HG03432 (cell line): ENCODE measurements at regions not wholly inside any gene's neighbourhood (a gene's known extent, or its start where the extent isn't known, plus 50 kb on each side); places are given as distances from the start of the nearest gene placed in this dataset.

ENCODE experiments used
- ATAC-seq: cut with Tn5 transposase; IDR thresholded peaks from one replicate; pipeline ENCODE4 v1.9.1; 2021; ENCODE audit warnings: mild to moderate bottlenecking, moderate library complexity; ENCODE audit not compliant: unreplicated experiment

DNA sequence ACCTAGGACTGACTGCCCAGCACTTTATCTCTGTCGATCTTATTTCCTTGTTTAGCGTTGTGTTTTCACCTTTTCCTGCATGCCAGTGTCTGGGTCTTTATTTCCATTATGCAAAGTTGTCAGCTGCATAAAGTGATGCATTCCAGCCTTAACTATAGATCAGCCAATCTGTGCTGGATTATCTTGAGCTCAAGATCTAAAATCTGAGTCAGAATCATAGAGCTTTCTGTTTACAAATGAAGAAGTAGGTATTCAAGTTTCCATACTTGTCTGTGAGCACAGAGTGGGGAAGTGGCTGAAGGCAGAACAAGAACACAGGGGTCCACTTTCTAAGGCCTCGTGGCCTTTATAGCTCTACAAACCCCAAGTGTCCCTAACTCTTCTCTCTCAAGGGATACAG lies 82.4 kb upstream of the PLCL2 start:
- peak; percentile 59 for ATAC-seq

DNA sequence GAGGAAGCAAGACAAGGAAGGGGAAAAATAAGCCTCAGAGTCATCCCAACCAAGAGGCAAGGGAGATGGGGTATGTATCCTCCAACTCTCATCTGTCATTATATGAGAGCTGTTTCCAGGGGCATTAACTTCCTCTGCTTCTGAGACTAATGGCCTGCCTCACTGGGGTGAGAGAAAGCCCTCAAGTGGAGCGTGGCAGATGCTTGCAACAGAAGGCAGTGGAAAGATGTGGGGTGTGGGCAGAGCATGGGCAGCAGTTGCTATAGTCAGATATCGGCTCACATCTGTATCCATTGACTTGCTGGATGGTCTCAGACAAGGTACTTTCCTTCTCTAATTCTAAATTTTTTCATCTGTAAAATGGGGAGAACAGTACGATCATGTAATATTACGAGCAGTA lies 81.7 kb upstream of the PLCL2 start:
- ATAC-seq = no peak

DNA sequence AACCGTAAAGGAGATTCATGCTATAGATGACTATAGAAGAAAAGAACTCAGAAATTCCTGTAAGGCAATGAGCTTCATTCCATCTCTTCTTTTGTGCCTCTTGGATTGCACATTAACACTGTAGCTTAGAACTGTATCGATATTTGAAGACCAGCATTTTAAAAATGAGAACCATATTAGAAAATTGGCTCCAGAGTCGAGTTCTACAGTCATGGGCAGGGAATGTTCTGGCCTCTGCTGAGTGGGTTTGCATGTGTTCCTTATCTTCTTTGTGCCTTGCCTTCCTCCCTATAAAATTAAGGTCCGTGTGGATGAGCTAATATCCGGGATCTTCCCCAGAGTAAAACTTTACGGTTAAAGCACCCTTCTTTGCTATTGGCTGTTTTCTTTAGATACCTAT lies 77.4 kb upstream of the PLCL2 start:
- ATAC-seq = no peak

DNA sequence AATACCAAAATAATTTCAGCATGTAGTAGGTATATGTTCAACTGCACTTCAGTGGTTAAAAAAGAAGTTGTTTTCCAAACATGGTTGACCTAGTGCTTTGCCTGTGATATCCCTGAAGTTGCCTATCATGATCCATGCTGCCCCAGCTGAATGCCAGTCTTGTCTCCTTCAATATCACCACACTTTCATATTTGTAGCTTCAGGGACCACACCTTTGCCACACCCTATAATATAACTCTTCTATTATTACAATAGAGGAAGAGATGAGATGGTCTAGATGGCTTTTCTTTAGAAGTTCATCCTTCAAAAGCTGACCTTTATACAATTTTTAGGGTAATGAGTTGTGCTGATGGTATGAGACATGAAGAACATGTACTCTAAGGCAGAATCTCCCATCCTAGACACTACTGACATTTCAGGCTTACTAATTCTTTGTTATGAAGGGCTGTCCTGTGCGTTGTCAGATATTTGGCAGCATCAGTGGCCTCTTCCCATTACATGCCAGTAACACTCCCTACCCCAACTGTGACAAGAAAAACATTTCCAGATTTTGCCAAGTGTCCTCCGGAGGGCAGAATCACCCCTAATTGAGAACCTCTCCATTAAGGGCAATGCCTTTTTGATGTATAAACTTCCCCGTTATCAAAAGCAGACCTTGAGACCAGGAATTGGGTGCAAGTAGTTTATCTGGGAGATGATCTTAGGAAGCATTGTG lies 76.2 kb upstream of the PLCL2 start:
- ATAC-seq = no peak

DNA sequence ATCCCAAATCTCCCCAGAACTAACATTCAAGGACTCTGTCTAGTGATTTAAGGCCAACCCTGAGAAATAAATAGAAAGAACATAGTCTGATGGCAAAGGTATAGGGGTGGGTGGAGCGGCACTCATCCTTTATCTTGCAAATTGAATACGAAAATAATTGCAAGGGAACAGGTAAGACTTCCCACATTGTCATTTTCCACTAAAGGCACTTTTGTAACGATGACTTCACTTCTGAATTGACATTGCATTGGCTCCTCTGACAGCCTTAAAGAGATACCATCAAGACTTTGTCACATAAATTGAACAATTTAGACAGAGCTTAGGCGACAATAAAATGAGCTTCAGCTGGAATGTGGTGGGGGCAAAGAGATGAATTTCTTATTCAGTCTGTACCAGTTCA lies 75.3 kb upstream of the PLCL2 start:
- no peak for ATAC-seq

DNA sequence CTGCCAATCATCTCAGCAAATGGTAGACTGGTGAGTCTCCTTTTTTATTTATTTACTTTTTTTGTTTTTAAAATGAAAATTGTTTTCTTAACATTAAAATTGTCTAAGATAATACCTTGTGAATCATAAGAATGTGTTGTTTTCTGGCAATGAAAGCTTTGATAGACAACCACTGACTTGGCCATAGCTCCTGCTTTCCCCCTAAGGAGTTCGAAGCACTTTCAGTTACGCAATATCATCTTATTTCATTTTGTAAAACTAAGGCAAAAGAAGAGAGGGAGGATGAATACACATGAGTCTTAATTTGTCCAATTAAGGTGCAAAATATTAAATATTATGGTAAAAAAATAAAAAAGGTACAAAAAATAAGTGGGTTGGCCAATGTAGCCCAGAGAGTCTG lies 74.8 kb upstream of the PLCL2 start:
- no peak for ATAC-seq

DNA sequence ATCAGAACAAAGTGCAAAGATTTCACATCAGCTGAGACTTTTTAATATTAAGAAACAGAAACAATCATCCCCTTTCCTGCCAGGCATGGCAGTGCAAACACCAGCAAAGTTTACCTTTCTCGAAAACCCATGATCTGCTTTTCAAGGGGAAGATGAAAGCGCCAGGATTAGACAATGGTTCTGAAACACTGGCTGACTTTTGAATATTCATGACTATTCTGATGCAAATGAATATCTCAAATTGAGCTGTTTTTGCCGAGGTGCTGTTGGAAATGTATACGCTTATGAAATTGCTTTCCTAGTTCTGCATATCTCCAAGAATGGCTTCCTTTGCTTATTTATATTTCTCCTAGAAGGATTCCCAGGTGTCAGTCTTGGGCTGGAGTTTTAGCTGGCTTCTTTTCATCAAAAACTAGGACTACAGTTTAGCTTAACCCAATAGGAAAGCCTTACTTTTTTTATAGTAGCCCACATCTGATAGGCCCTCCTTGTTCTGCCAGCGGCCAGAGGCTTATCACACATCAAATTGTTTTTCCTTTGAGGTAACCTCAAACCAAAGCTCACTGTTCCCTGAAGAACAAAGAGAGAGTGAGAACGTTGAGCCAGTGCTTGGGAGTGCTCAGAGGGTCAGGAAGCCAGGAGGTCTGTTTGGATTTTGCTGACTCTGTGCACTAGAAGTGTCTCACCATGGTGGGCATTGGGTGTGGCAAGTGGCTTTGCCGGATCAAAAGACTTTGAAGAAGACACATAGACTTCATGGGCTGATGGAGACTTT lies 74.0 kb upstream of the PLCL2 start:
- no peak for ATAC-seq

DNA sequence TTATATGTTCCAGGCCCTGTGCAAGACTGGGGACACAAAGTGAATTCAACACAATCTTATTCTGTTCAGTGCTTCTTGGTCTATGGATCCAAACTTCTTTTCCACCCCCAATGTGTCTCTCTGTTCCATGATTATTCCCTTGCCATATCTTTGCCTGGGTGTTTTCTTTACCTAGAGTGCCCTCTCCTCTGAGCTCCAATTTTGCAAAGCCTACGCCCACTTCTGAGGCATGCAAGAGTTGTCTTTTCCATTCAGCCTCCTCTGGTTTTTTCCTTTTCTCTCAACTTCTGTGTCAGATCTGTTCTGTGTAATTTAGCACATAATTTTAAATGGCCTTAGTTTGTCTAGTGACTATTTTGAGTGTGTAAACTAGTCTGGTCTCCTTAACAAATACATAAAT lies 72.8 kb upstream of the PLCL2 start:
- no peak for ATAC-seq

DNA sequence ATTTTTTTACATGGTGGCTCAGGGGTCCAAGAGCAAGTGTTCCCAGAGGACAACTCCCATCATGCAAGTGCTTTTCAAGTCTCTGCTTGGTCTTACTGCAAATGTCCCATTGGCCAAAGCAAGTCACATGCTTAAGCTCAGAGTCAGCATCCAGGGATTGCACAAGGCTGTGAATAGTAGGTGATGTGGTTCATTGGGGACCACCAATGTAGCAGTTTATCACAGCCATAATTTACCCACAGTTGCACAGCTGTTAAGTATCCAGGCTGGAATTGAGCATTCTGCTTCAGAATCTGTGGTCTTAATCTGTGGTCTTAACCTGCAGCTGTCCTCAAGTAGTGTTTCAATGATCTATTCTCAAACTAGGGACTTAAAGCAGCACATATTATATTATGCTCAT lies 71.4 kb upstream of the PLCL2 start:
- no peak for ATAC-seq

DNA sequence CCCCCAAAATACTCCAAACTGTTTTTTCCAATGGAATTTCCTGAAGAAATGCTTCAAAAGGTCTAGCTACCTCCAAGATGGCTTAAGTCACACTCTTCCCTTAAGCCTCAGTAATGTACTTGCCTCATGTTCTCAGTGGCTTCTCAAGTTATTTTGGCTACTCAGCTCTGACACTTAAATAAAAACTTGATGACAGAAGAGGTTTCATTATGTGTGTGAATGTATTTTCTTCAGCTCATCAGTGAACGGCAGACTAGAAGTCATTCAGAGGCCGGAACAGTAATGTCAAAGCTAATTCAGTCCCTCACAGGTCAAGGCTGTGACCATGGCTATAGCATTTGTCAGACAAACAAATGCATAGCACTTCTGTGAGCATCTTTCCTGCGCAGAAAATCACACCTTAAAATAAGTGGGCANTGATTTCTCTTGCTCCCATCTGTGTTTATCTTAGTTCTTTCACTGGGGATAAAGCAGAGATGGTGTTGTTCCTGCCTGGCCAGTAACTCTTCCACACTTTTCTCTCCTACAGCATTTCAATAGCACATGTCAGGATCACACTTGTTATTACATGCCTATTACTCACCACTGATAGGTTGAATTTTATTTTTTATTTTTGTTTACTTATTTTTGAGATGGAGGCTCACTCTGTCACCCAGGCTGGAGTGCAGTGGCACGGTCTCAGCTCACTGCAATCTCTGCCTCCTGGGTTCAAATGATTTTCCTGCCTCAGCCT lies 68.5 kb upstream of the PLCL2 start:
- peak; percentile 92 for ATAC-seq

DNA sequence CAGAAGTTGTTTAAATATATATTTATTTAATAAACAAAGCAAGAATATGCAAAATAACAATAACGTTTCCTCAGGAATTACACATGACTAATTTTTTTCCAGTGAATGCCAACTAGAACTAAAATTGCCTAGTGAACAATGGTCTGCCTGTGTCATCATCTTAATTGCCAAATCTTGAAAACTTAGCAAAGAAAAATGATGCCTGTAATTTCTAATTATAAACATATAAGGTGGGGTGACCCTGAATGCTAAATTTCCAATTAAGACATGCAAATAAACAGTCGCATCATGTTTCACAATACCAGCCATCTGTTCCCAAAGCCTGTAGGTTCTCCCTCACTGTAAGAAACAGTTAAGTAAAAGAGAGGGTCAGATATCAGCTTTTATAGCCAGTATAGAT lies 67.6 kb upstream of the PLCL2 start:
- ATAC-seq = no peak

DNA sequence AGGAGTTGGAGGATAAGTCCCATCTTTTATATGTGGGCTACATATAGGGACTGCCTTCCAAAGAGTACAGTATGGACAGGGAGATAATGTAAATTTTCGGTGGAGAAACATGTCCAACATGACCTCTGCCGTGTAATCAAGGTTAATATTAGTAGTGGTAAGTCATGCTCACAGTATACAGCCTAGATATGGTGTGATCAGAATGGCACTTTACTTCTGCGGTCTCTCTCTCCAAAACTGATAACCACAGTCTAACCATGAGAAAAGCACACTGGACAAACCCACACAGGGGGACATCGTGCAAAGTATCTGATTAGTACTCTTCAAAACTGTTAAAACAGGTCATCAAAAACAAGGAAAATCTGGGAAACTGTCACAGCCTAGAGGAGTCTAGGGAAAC lies 66.6 kb upstream of the PLCL2 start:
- no peak for ATAC-seq

DNA sequence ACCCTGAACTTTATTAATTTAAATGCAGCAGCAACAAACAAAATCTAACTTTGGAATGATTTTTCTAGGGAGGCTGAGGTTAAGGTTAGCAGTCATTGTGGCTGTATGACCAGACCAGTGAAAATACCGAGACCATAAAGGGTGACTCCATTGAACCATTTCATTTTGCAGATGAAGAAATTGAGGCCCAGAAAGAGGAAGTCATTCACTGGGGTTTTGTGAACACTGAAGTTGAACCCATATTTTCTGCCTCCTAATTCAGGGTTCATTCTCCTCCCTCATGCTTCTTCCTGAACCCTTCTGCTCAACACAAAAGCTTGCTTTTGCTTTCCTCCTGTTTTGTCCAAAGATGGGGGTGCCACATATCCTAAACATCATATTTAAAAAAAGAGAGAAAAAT lies 65.8 kb upstream of the PLCL2 start:
- ATAC-seq = no peak

DNA sequence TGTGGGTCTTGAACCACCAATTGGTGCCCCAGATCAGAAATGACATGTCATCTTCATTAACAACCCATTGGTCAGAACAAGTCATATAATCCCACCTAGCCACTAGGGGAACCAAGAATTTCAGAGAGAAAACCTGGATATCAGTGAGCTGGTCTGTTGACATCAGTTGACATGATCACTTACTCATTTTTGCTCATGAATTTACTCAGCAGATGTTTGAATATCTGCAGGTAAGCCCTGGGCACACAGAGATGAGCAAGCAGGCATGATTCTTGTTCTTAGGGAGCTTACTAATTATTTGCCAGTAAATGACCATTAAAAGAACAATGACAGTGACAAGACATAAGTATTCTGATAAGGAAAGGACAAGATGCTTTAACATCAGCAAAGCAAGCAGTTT lies 64.3 kb upstream of the PLCL2 start:
- no peak for ATAC-seq

DNA sequence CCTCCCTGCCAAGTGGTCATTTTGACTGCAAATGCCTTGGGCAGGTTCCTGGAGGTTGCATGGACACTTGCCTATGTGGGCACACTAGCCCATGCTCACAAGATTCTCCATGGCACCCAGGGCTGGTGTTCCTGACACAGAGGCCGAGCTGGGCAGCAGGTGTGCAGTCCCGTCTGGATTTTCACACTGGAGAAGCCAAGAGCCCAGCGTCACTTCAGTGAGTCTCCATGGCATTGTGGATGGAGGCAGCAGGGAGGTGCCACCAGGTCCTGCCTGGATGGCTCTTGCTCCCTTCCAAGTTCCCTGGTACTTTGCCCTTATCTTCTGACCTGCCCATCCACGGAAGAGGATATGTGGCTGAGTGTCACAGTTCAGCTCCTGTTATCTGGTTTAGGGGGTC lies 63.7 kb upstream of the PLCL2 start:
- ATAC-seq = no peak

DNA sequence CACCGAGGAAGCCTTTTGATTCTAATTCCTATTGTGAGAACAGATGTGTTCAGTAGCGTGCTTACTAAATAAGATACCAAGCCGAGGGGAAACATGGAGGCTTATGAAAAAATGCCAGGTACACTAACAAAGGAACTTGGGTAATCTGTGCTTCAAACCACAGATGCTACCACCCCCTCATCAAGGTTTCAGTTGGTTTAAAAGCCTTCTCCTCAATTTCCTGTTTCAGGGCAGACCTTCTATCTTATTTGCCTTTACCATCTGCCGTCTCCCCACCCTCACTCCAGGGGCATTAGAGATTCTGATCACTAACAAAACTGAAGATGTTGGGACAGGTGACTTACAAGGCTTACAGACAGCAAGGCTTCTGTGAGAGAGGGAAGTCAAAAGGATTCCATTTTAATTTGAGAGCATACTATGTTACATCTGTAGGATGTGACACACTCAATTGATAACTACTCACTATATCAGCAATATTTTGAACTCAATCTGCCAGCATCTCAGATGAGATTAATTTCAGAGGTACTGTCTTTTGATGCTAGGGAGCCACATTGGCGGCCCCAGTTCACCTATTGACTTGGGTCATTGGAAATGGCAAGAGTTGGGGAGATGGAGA lies 60.6 kb upstream of the PLCL2 start:
- peak; percentile 91 for ATAC-seq

DNA sequence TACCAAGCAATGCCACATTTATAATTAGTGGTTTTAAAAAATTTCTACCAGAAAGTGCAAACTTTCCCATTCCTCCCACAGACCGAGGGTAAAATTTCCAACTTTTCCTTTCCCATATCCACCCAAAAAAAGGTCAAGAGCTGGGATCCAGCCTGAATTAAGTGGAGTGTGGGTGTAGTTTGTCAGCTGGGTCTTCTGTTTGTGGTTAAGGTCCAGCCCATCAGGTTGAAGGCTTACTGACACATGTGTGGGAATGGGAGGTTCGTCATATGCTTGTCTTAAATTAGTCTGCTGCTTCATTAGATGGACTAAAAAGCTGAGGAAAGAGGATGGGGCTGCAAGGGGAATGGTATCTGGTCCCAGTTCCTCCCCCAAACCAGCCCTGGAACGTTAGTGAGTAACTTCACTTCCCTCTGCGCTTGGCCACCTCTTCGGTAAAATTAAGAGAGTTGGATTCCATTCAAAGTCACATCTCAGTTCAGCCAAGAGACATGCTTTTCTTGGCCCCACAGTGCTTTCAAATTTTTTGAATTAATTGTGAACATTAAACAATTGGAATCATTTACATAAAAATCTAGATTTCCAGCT lies 59.0 kb upstream of the PLCL2 start:
- ATAC-seq = no peak

DNA sequence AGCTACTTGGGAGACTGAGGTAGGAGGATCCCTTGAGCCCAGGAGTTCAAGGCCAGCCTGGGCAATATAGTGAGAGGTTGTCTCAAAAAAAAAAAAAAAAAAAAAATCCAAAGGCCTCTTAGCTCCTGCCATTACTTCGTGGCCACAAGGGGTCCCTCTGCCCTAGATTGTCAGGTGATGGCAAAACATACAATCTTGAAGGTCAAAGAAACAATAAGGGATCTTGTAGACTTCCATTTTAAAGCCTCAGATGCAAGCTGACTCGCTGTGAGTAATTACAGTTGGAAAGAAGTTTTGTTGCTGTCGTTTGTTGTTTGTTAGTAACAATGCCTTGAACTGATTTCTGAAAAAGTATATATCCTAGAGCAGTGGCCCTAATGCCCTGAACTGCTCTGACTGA lies 55.9 kb upstream of the PLCL2 start:
- ATAC-seq = peak; percentile 46

DNA sequence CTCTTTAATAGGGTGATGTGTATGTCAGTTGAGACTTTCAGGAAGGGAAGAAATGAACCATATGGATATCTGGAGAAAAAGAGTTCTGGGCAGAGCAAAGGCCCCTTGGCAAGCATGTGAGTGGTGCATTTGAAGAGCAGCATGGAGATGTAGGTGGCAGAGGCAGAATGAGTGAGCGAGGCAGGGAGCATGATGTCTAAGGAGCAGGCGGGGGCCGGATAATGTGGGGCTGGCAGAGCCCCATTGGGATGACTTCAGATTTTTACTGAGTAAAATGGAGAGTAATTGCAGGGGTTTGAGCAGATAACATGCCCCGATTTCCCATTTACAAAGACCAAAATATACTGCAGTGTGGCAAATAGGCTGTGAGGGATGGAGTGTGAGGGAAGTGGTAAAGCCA lies 52.9 kb upstream of the PLCL2 start:
- no peak for ATAC-seq

DNA sequence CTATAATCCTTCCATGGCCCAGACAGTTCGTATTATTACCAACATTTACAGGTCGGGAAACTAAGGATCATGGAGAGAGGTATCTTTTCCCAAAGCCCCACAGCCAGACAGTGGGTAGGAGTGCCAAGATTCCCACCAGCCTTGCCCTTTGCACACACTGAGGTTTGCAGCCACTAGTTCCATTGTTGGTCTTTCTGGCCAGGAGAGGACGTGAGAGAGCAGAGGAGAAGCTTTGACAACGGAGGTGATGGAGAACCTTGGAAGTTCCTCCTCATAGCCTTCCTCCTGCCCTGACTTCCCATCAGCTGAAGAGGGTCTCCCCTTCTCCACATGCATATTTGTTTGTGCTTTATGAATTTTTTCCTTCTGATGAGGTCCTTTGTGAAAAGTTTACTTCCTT lies 50.5 kb upstream of the PLCL2 start:
- ATAC-seq = no peak

DNA sequence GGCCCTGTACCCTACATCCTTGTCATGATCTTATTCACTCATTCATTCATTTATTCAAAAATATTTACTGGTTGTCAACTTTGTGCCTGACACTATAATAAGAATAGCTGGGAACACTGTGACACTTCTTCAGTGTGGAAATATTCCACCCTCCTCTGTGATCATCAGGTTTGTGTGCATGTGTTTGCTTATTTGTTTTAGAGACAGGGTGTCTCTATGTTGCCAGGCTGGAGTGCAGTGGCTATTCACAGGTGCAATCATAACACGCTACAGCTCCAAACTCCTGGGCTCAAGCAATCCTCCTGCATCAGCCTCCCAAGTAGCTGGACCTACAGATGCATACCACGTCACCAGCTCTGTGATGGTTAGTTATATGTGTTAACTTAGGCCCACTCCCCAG lies 50.0 kb upstream of the PLCL2 start:
- no peak for ATAC-seq
